ENCODE measurements at regions not wholly inside any gene's neighbourhood (a gene's known extent, or its start where the extent isn't known, plus 50 kb on each side); places are given as distances from the start of the nearest gene placed in this dataset.

- TF ChIP-seq EZH2 (IDR thresholded peaks at IDR 0.05; ENCODE audit: insufficient read depth, poor library complexity, severe bottlenecking) (no peak), EZH2phosphoT487 (IDR thresholded peaks at IDR 0.05; ENCODE audit: insufficient read depth, low read depth) (no peak)
Measured at GRCh38 chr14:38554026-38554425, 298.1 kb upstream of the CLEC14A start.

Data from GM23248 (cell line).